H9 (cell line): ENCODE measurements at regions not wholly inside any gene's neighbourhood (a gene's known extent, or its start where the extent isn't known, plus 50 kb on each side); places are given as distances from the start of the nearest gene placed in this dataset.

ENCODE experiments used
- DNase-seq: peaks from one replicate; pipeline ENCODE4 v3.0.0-alpha.2; 2017
- H2AFZ ChIP-seq: one replicate; pipeline ENCODE4 v1.6.1; 2013; ENCODE audit warnings: mild to moderate bottlenecking, low read length, control low read depth, moderate library complexity
- H2AK5ac ChIP-seq: 2 replicates; pipeline ENCODE4 v1.6.1; 2013; ENCODE audit warnings: low read length, control low read depth, mixed read lengths; ENCODE audit not compliant: insufficient read length
- H2BK120ac ChIP-seq: one replicate; pipeline ENCODE4 v1.6.1; 2013; ENCODE audit warnings: low read depth, mild to moderate bottlenecking, low read length, control low read depth, inconsistent platforms; ENCODE audit not compliant: poor library complexity, severe bottlenecking
- H2BK12ac ChIP-seq: 2 replicates; pipeline ENCODE4 v1.6.1; 2013; ENCODE audit warnings: low read length, control low read depth, mixed read lengths, low read depth; ENCODE audit not compliant: insufficient read length
- H2BK15ac ChIP-seq: 2 replicates; pipeline ENCODE4 v1.6.1; 2013; ENCODE audit warnings: low read depth, low read length, control low read depth
- H2BK20ac ChIP-seq: one replicate; pipeline ENCODE4 v1.6.1; 2013; ENCODE audit warnings: low read depth, mild to moderate bottlenecking, low read length, control low read depth, inconsistent platforms; ENCODE audit not compliant: poor library complexity, severe bottlenecking
- H2BK5ac ChIP-seq: 2 replicates; pipeline ENCODE4 v1.6.1; 2013; ENCODE audit warnings: low read length, control low read depth, mixed read lengths; ENCODE audit not compliant: insufficient read length
- H3K14ac ChIP-seq: 2 replicates; pipeline ENCODE4 v1.6.1; 2013; ENCODE audit warnings: low read length, control low read depth; ENCODE audit not compliant: insufficient read depth
- H3K18ac ChIP-seq: 2 replicates; pipeline ENCODE4 v1.6.1; 2013; ENCODE audit warnings: low read depth, mild to moderate bottlenecking, mixed read lengths, low read length, control low read depth; ENCODE audit not compliant: insufficient read length
- H3K23ac ChIP-seq: 2 replicates; pipeline ENCODE4 v1.6.1; 2013; ENCODE audit warnings: low read length, control low read depth, mixed read lengths, low read depth; ENCODE audit not compliant: insufficient read length
- H3K23me2 ChIP-seq: 2 replicates; pipeline ENCODE4 v1.6.1; 2013; ENCODE audit warnings: low read depth, mild to moderate bottlenecking, mixed read lengths, low read length, control low read depth; ENCODE audit not compliant: insufficient read length, poor library complexity, severe bottlenecking
- H3K27ac ChIP-seq: 2 replicates; pipeline ENCODE4 v1.5.1; 2013; ENCODE audit warnings: low read length, control low read depth, mixed read lengths, low read depth; ENCODE audit not compliant: insufficient read length
- H3K27me3 ChIP-seq: 2 replicates; pipeline ENCODE4 v1.6.1; 2013; ENCODE audit warnings: low read length, control low read depth, inconsistent platforms; ENCODE audit not compliant: insufficient read depth
- H3K4ac ChIP-seq: 2 replicates; pipeline ENCODE4 v1.6.1; 2013; ENCODE audit warnings: low read depth, mild to moderate bottlenecking, control low read depth, inconsistent platforms, low read length, moderate library complexity
- H3K4me1 ChIP-seq: 2 replicates; pipeline ENCODE4 v1.6.1; 2013; ENCODE audit warnings: low read length, control low read depth, inconsistent platforms; ENCODE audit not compliant: insufficient read depth
- H3K4me2 ChIP-seq: 2 replicates; pipeline ENCODE4 v1.6.1; 2013; ENCODE audit warnings: low read length, control low read depth, mixed read lengths; ENCODE audit not compliant: insufficient read length, insufficient read depth
- H3K56ac ChIP-seq: 2 replicates; pipeline ENCODE4 v1.6.1; 2013; ENCODE audit warnings: low read depth, mild to moderate bottlenecking, mixed read lengths, low read length, control low read depth; ENCODE audit not compliant: insufficient read length
- H3K79me1 ChIP-seq: 2 replicates; pipeline ENCODE4 v1.6.1; 2013; ENCODE audit warnings: low read depth, mild to moderate bottlenecking, moderate library complexity, low read length, control low read depth, inconsistent platforms; ENCODE audit not compliant: insufficient read depth, poor library complexity, severe bottlenecking
- H3K79me2 ChIP-seq: 2 replicates; pipeline ENCODE4 v1.6.1; 2013; ENCODE audit warnings: low read length, control low read depth, inconsistent platforms; ENCODE audit not compliant: insufficient read depth
- H3K9ac ChIP-seq: 2 replicates; pipeline ENCODE4 v1.6.1; 2013; ENCODE audit warnings: low read length, control low read depth, mixed read lengths; ENCODE audit not compliant: insufficient read length; ENCODE audit errors: extremely low read depth
- H3K9me3 ChIP-seq: one replicate; pipeline ENCODE4 v1.6.1; 2013; ENCODE audit warnings: low read depth, low read length, inconsistent platforms; ENCODE audit not compliant: control insufficient read depth
- H3T11ph ChIP-seq: one replicate; pipeline ENCODE4 v1.6.1; 2013; ENCODE audit warnings: mild to moderate bottlenecking, low read length, control low read depth, inconsistent platforms
- H4K20me1 ChIP-seq: one replicate; pipeline ENCODE4 v1.6.1; 2013; ENCODE audit not compliant: control insufficient read depth, insufficient read length, insufficient read depth
- H4K5ac ChIP-seq: 2 replicates; pipeline ENCODE4 v1.6.1; 2013; ENCODE audit warnings: low read depth, mild to moderate bottlenecking, mixed read lengths, low read length, control low read depth; ENCODE audit not compliant: insufficient read length
- H4K8ac ChIP-seq: replicated peaks from 2 replicates; pipeline ENCODE4 v1.6.1; 2013; ENCODE audit warnings: low read length, control low read depth, mixed read lengths, low read depth; ENCODE audit not compliant: insufficient read length
- H4K91ac ChIP-seq: 2 replicates; pipeline ENCODE4 v1.6.1; 2013; ENCODE audit warnings: low read depth, mild to moderate bottlenecking, moderate library complexity, mixed read lengths, low read length, control low read depth; ENCODE audit not compliant: insufficient read length
- H3K27ac Mint-ChIP-seq, 3 experiments: 2 replicates in 2 of 3; 3 replicates in 1 of 3; pipeline ENCODE4 v1.8.0; 2020 to 2021; ENCODE audit warnings: mixed read lengths in 3 of 3, mild to moderate bottlenecking in 1 of 3, moderate library complexity in 1 of 3
- H3K27me3 Mint-ChIP-seq: 2 replicates; pipeline ENCODE4 v1.8.0; 2021; ENCODE audit warnings: low read depth, mild to moderate bottlenecking, moderate library complexity, mixed read lengths
- H3K36me3 Mint-ChIP-seq, 3 experiments: 2 replicates in 2 of 3; 3 replicates in 1 of 3; pipeline ENCODE4 v1.8.0; 2020 to 2021; ENCODE audit warnings: low read depth in 3 of 3, mixed read lengths in 3 of 3; ENCODE audit not compliant: insufficient read depth in 1 of 3
- H3K4me1 Mint-ChIP-seq, 2 experiments: 2 replicates each; pipeline ENCODE4 v1.8.0; 2020; ENCODE audit warnings: mixed read lengths in 2 of 2
- H3K4me3 Mint-ChIP-seq, 2 experiments: 2 replicates in 1 of 2; 3 replicates in 1 of 2; pipeline ENCODE4 v1.8.0; 2020 to 2021; ENCODE audit warnings: mild to moderate bottlenecking in 2 of 2, mixed read lengths in 2 of 2, moderate library complexity in 1 of 2
- H3K9me3 Mint-ChIP-seq, 2 experiments: 2 replicates in 1 of 2; 3 replicates in 1 of 2; pipeline ENCODE4 v1.8.0; 2020; ENCODE audit warnings: mild to moderate bottlenecking in 2 of 2, mixed read lengths in 2 of 2, moderate library complexity in 1 of 2
- WGBS: extraction: QIAGEN DNeasy Blood & Tissue Kit; methylation state at CpG from one replicate; pipeline ENCODE4 v1.1.7; 2013; ENCODE audit warnings: missing lambda C conversion rate, low lambda C conversion rate, mixed read lengths; ENCODE audit not compliant: insufficient read length; ENCODE audit errors: extremely low coverage; 5-methylcytosine and 5-hydroxymethylcytosine counted together
- TF ChIP-seq, protein P1 (sequence below): fragments of 200-600 bp; sonication (generic); conservative IDR thresholded peaks from 3 replicates; pipeline ENCODE4 v1.8.0; 2021; ENCODE audit warnings: antibody characterized with exemption, mild to moderate bottlenecking

DNA sequence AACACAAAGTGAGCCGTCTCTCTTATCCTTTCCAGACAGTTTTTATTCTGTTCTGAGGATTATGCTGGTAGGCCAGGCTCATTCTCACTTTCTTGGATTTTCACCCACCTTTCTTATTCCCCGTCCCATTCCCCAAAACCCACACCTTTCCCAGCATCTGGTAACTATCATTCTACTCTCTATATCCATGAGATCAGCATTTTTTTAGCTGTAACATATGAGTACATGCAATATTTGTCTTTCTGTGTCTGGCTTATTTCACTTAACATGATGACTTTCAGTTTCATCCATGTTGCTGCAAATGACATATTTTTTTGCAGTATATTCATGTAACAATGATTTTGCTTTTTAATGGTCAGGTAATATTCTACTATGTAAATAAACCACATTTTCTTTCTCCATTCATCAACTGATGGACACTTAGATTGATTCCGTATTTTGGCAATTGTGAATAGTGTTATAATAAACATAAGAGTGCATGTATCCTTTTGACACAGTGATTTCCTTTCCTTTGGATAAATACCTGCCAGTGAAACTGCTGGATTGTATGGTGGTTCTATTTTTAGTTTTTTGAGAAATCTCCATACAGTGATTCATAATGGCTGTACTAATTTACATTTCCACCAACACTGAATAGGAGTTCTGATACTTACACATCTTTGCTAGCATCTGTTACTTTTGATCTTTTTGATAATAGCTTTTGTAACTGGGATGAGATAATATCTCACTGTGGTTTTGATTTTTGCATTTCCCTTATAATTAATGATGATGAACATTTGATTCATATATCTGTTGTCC, 289.3 kb downstream of the RPRM start:
- H4K5ac ChIP-seq = no peak overlapping the region
- H3K27ac ChIP-seq = no peak overlapping the region
- H3K4ac ChIP-seq = no peak overlapping the region
- no peak overlapping the region for H2BK15ac ChIP-seq
- H3K4me2 ChIP-seq = no peak overlapping the region
- Mint-ChIP-seq H3K4me1 (no peaks in the 10 kb centered on the region), H3K27ac (no peak overlapping the region; a peak in 1 of 7 replicates), H3K36me3 (no peaks in the 10 kb centered on the region; a peak in 1 of 7 replicates), H3K9me3 (peaks cover 0 to 4% of the 10 kb centered on the region in 2 experiments; a peak in 2 of 5 replicates), H3K4me3 (no peak overlapping the region), H3K27me3 (no peaks in the 10 kb centered on the region)
- H3K23ac ChIP-seq = no peak overlapping the region
- H3K4me1 ChIP-seq = no peaks in the 10 kb centered on the region
- no peak overlapping the region for H2BK120ac ChIP-seq
- H2AK5ac ChIP-seq = no peak overlapping the region
- H3K79me2 ChIP-seq = no peaks in the 10 kb centered on the region
- no peak for DNase-seq
- H2BK12ac ChIP-seq = no peak overlapping the region
- WGBS = 100% methylated on average over 1 of the region's 3 CpGs
- no peak overlapping the region for H2BK20ac ChIP-seq
- H2AFZ ChIP-seq = no peak overlapping the region
- H3K56ac ChIP-seq = no peak overlapping the region
- H3K27me3 ChIP-seq = no peaks in the 10 kb centered on the region
- no peak overlapping the region for H2BK5ac ChIP-seq
- no peaks in the 10 kb centered on the region for H3K23me2 ChIP-seq
- no peak overlapping the region for H4K8ac ChIP-seq
- TF ChIP-seq, protein P1, sequence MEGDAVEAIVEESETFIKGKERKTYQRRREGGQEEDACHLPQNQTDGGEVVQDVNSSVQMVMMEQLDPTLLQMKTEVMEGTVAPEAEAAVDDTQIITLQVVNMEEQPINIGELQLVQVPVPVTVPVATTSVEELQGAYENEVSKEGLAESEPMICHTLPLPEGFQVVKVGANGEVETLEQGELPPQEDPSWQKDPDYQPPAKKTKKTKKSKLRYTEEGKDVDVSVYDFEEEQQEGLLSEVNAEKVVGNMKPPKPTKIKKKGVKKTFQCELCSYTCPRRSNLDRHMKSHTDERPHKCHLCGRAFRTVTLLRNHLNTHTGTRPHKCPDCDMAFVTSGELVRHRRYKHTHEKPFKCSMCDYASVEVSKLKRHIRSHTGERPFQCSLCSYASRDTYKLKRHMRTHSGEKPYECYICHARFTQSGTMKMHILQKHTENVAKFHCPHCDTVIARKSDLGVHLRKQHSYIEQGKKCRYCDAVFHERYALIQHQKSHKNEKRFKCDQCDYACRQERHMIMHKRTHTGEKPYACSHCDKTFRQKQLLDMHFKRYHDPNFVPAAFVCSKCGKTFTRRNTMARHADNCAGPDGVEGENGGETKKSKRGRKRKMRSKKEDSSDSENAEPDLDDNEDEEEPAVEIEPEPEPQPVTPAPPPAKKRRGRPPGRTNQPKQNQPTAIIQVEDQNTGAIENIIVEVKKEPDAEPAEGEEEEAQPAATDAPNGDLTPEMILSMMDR = no peak
- no peak overlapping the region for H3K9ac ChIP-seq
- H4K91ac ChIP-seq = no peak overlapping the region
- no peak overlapping the region for H3K14ac ChIP-seq
- H3K18ac ChIP-seq = no peak overlapping the region
- no peak overlapping the region for H3T11ph ChIP-seq
- no peaks in the 10 kb centered on the region for H3K79me1 ChIP-seq
- no peaks in the 10 kb centered on the region for H4K20me1 ChIP-seq
- H3K9me3 ChIP-seq = no peaks in the 10 kb centered on the region
